HG03064 (cell line): ENCODE measurements at regions not wholly inside any gene's neighbourhood (a gene's known extent, or its start where the extent isn't known, plus 50 kb on each side); places are given as distances from the start of the nearest gene placed in this dataset.

Experiments
- ATAC-seq: cut with Tn5 transposase; IDR thresholded peaks from one replicate; pipeline ENCODE4 v1.9.1; 2021; ENCODE audit warnings: low read depth; ENCODE audit not compliant: unreplicated experiment

DNA sequence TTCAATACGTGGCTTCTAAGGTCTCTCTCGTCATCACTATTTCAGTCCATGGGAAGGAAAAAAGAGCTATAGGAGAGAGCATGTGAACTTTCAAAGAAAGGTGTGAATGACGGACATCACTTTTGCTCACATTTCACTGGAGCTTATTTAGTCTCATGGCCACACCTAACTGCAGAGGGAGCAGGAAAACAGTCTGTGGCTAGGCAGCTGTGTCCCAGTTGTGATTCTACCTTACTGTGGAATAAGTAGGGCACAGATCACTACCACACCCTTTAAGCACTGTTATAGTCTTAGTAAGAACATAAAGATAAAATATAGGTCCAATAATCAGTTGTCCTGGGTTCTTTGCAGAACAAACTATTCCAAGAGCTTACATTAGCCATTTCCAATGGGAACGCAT, 192.9 kb downstream of the NRIP1 start:
- ATAC-seq = no peak

DNA sequence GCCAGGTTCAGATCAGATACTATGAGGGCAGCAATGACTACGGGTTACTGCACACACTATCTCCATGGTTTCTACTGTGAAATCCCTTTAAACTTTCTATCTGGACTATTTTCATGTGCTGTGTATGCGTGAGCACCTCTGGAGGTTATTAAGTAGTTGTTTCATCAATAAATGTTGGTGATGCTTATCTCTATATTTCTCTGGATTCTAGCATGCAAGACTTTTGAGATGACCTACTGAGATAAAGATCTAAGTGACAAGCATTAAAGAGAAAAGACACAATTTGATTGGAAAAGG, 194.0 kb downstream of the NRIP1 start:
- no peak for ATAC-seq

GRCh38 chr21:14869984-14870852, 194.6 kb downstream of the NRIP1 start:
- no peak for ATAC-seq

DNA sequence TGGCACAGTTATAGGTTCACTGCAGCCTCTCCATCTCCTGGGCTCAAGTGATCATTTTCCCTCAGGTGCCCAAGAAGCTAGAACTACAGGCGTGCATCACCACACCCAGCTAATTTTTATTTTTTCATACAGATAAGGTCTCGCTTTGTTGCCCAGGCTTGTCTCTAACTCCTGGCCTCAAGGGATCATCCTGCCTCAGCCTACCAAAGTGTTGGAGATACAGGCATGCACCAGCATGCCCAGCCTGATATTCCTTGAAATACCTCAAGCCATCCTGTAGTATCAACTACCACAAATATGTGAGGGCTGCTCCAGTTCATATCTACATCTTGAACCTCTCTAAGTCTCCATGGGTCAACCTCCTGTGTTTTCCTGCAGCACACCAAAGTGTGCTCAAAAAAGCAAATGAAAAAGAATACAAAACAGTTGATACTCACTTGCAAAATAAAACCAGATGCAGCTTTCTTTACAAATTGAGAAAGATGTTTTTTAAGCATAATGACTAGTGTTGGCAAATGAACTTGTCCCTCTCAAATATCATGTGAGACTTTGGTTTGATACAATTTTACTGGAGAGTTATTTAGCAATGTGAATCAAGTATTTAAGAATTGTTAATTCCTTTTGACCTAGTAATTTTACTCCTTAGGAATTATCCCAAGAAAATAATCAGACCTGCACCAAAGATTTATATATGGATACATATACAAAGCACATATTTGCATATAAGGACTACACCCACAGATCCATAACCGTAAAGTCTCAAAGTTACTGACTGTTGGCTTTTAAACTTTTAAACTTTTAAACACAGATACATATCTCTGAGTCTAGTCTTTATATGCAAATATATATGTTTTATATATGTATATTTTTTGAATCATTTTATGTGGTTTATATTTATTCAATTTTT, 197.7 kb downstream of the NRIP1 start:
- no peak for ATAC-seq

- no peak for ATAC-seq
Observed at GRCh38 chr21:14864211-14865021, 200.4 kb downstream of the NRIP1 start.

- no peak for ATAC-seq
Observed at GRCh38 chr21:14863745-14864210, 201.0 kb downstream of the NRIP1 start.

DNA sequence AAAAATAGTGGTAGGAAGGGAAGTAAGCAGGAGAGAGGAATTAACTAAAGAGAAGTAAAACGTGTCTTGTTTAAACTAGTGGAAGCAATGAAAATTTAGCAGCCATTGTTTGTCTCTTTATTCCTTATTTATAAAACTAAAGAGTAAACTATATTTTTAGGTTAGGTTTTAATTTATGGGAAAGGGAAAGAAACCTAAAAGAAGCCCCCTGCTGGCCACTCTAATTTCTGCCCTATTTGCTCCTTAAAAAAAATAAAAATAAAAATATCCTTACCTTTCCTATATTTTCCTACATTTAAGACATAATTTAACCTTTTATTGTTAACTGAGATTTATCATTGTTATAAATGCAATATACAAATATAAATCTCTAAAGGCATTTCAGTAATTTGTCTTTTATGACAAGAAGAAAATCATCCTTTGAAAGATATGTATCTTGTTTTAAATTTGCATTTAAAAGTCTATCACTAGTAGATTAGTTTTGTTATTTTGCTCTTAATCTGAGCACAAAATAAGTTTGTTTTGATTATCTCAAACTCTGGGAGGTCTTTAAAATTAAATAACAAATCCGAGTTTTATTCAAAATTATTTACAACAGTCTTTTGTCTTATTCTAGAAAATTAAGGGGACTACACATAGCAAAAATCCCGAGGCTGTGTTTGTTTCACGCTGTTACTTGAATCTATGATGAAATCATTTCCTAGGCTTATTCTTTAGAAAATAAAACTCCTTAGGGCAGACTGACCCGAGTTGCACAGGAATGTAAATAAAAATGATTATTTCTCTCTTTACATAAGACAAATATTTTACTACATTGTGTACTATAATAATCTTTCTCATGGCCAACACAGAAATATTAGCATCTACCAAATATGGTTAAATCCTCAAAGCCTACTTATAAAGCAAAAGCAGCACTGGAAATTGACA, 201.7 kb downstream of the NRIP1 start:
- ATAC-seq = no peak

DNA sequence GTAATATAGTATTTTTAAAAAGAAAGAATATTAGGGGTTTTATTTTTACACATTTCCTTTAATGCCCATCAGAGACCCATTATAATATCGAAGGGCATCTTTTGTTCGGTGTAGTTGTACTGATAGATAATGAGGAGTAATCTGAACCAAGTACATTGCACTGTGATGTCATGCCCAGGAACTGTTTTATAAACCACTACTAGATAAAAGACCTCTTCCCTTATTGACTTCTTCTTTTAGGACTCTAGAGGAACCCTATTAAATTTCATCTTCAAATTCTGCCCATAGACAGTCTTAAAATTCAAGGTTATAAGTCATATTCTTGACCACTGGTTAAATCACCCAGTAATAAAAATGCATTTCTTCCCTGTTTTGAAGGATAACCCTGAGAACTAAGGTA, 206.5 kb downstream of the NRIP1 start:
- ATAC-seq = no peak

DNA sequence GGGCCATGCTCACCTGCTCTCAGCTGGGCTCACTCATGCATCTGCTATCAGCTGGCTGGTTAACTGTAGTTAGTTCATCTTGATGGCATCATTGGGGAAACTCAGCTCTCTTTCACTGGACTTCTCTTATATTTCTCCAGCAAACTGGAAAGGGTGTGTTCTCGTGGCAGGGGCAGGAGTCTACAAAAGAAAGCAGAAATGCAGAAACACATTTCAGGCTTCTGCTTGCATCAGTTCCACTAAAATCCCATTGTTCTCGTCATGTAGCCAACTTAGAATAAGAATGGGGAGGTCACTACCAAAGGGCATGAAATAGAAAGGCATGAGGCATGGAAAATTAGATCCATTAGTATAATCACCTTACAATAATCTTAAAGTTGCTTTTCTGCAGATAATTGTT, 207.3 kb downstream of the NRIP1 start:
- ATAC-seq = no peak

- no peak for ATAC-seq
Observed at GRCh38 chr21:14850394-14850793, 214.4 kb downstream of the NRIP1 start.

GRCh38 chr21:14846621-14847020, 218.2 kb downstream of the NRIP1 start:
- no peak for ATAC-seq

- ATAC-seq = no peak
Observed at GRCh38 chr21:14844001-14844400, 220.8 kb downstream of the NRIP1 start.

- no peak for ATAC-seq
Observed at GRCh38 chr21:14842601-14843000, 222.2 kb downstream of the NRIP1 start.

- ATAC-seq = no peak
Observed at GRCh38 chr21:14841511-14842472, 223.0 kb downstream of the NRIP1 start.

DNA sequence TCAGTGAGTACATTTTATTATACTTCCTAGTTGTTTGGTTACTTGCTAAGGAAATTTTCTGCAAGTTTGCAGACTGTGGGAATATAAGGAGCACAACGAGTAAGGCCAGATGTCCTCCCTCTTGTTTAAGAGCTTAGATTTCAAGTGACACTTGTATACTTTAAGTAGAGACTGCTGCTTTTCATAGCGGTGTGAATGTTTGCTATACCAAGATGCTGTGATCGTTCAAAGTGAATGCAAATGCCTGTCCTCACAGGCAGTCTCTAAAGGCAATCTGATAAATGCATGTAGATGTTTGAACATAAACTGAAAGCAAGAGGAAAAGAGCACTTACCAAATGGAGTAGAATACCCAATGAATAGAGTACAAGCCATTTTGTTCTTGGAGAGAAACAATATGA, 226.4 kb downstream of the NRIP1 start:
- ATAC-seq = no peak

DNA sequence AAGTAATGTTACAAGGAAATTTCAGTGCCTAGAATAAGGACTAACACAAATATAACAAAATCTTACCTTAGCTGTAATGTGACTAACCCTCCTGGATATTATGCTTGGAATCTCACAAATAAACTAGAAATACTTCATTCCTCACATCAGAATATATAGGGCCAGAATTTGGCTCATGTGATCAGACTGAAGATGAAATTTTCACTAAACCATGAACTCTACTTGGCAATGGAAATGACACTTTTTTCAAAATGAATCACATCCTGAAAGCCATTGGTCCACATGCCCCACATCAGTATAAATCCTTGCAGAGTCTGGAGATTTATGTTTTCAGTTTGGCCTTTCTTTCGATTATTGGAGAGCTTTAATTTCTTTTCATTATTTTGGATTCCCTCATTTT, 227.8 kb downstream of the NRIP1 start:
- no peak for ATAC-seq

DNA sequence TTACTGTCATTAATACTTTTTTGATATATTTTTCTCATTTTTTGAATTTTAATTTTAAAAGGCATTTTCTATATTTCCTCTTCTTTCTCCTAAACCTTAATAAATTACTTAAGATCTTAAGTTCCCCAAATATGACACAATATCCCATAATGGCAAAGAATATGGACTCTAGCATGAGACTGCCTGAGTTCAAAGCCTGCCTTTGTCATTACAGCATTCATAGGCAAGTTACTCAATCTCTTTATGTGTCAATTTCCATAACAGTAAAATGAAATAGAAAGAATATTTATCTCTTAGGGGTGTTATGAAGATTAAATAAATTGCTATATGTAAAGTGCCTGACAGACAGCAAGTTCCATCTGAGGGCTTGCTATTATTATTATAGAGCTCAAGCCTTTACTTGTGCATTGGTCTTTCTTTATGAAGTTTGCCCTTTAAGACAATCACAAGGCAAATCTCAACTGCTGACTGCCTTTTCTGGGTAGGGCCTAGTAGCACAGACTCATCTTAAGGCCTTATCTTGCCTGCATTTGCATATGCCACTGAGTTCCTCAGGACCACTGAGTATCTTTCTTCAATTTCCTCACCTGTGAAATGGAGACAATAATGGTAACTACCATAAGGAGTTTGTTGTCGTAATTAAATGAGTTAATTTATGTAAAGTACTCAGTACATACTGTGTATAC, 231.0 kb downstream of the NRIP1 start:
- no peak for ATAC-seq

DNA sequence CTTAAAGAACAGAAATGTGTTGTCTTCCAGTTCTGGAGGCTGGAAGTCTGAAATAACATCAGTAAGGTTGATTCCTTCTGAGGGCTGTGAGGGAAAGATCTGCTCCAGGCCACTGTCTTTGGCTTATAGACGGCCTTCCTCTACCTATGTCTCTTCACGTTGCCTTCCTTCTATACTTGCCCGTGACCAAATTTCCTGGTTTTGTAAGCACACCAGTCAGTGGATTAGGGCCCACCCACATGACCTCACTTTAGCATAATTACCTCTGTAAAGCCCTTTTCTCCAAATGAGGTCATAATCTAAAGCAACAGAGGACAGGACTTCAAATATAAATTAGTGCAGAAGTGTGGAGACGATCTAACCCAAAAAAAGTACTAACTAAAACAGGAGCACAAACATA, 231.6 kb downstream of the NRIP1 start:
- no peak for ATAC-seq
